ENCODE measurements at regions not wholly inside any gene's neighbourhood (a gene's known extent, or its start where the extent isn't known, plus 50 kb on each side); places are given as distances from the start of the nearest gene placed in this dataset.

DNA sequence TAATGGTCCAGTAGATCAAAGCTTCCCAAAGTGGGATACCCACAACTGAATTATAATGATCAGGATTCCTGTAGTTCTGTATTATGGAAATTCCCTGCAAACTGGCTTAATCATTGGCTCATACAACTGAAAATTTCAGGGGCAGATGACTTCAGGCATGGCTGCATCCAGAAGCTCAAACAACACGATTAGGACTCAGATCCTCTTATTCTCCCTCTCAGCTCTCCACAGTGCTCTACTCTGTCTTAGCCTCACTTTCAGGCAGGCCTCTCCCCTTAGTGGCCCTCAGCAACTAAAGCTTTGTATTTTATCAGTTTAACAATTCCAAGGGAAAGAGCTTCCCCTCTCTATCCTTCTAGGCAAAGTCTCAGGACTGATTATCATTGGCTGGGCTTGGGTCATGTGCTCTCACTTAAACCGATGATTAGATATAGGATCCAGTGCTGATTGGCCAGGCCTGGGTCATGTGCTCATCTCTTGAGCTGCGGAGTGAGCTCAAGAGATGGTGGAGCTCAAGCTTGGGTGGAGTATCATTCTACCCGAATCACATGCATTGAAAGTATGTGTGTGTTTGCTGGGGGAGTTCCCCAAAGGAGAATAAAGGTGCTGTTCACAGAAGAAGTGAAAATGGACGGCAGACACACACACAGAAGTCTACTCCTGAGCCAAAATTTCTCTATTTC is 57.9 kb upstream of the RUNX3 start:
- H3K4me1 ChIP-seq (ENCODE audit: low read length): no peaks in the 10 kb centered on the region
- no peak overlapping the region for H3K4me2 ChIP-seq (ENCODE audit: low read depth, low read length)
- H3K27me3 ChIP-seq (replicated peaks; ENCODE audit: insufficient read depth, low read length): peaks cover 11% of the 10 kb centered on the region; the same call in 1 of the 2 replicates
- DNase-seq: no peak
- no peak overlapping the region for H2AFZ ChIP-seq (ENCODE audit: low read length)
- H3K4me3 ChIP-seq (ENCODE audit: low read length): no peak overlapping the region
- H4K20me1 ChIP-seq (ENCODE audit: insufficient read depth, low read length): no peaks in the 10 kb centered on the region
- no peak overlapping the region for H3K9ac ChIP-seq (ENCODE audit: low read length)
- H3K9me3 ChIP-seq (replicated peaks; ENCODE audit: insufficient read depth, low read length): no peaks in the 10 kb centered on the region
- no peaks in the 10 kb centered on the region for H3F3A ChIP-seq (ENCODE audit: insufficient read depth, low read length)
- H3K9me2 ChIP-seq (replicated peaks; ENCODE audit: insufficient read depth, low read length): no peaks in the 10 kb centered on the region
- TF ChIP-seq, protein P1, sequence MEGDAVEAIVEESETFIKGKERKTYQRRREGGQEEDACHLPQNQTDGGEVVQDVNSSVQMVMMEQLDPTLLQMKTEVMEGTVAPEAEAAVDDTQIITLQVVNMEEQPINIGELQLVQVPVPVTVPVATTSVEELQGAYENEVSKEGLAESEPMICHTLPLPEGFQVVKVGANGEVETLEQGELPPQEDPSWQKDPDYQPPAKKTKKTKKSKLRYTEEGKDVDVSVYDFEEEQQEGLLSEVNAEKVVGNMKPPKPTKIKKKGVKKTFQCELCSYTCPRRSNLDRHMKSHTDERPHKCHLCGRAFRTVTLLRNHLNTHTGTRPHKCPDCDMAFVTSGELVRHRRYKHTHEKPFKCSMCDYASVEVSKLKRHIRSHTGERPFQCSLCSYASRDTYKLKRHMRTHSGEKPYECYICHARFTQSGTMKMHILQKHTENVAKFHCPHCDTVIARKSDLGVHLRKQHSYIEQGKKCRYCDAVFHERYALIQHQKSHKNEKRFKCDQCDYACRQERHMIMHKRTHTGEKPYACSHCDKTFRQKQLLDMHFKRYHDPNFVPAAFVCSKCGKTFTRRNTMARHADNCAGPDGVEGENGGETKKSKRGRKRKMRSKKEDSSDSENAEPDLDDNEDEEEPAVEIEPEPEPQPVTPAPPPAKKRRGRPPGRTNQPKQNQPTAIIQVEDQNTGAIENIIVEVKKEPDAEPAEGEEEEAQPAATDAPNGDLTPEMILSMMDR (IDR thresholded peaks at IDR 0.05; ENCODE audit: low read length): no peak
- TF ChIP-seq EZH2 (optimal IDR thresholded peaks at IDR 0.05; ENCODE audit: low read depth, low read length): no peak
- no peak overlapping the region for H3K27ac ChIP-seq (ENCODE audit: low read length)
- no peaks in the 10 kb centered on the region for H3K79me2 ChIP-seq (ENCODE audit: low read length)
- H3K36me3 ChIP-seq (replicated peaks; ENCODE audit: insufficient read depth, low read length): no peaks in the 10 kb centered on the region

DNA sequence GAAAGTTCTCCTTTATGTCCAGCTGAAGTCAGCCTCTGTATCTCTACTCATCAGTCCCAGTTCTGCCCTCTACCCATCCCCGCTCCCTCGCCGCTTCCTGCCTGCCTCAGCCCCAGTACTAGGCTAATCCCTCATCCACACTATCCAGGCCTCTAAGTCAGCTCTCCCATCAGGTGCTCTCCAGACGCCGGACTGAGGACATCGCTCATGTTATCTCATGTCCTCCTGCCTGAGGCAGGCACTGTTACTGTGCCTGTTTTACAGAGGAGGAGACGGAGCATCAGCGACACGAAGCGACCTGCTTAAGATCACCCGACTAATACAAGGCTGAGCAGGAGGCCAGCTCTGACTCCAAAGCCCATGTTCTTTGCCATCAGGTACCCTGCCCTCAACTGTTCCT is 57.3 kb upstream of the RUNX3 start:
- H3K9me2 ChIP-seq (replicated peaks; ENCODE audit: insufficient read depth, low read length): no peaks in the 10 kb centered on the region
- H3K9ac ChIP-seq (ENCODE audit: low read length): no peak overlapping the region
- H3K4me3 ChIP-seq (ENCODE audit: low read length): no peak overlapping the region
- no peak for TF ChIP-seq EZH2 (optimal IDR thresholded peaks at IDR 0.05; ENCODE audit: low read depth, low read length)
- no peak for TF ChIP-seq EZH2phosphoT487 (IDR thresholded peaks at IDR 0.05; ENCODE audit: low read length)
- TF ChIP-seq, protein P1 (IDR thresholded peaks at IDR 0.05; ENCODE audit: low read length): no peak
- no peaks in the 10 kb centered on the region for H4K20me1 ChIP-seq (ENCODE audit: insufficient read depth, low read length)
- DNase-seq: no peak
- H3K27me3 ChIP-seq (replicated peaks; ENCODE audit: insufficient read depth, low read length): peaks cover 10% of the 10 kb centered on the region; the same call in 1 of the 2 replicates
- no peaks in the 10 kb centered on the region for H3K4me1 ChIP-seq (ENCODE audit: low read length)
- H3K27ac ChIP-seq (ENCODE audit: low read length): no peak overlapping the region
- no peak overlapping the region for H3K4me2 ChIP-seq (ENCODE audit: low read depth, low read length)
- no peak overlapping the region for H2AFZ ChIP-seq (ENCODE audit: low read length)
- no peaks in the 10 kb centered on the region for H3K36me3 ChIP-seq (replicated peaks; ENCODE audit: insufficient read depth, low read length)
- H3K79me2 ChIP-seq (ENCODE audit: low read length): no peaks in the 10 kb centered on the region
- H3F3A ChIP-seq (ENCODE audit: insufficient read depth, low read length): no peaks in the 10 kb centered on the region
- H3K9me3 ChIP-seq (replicated peaks; ENCODE audit: insufficient read depth, low read length): no peaks in the 10 kb centered on the region

DNA sequence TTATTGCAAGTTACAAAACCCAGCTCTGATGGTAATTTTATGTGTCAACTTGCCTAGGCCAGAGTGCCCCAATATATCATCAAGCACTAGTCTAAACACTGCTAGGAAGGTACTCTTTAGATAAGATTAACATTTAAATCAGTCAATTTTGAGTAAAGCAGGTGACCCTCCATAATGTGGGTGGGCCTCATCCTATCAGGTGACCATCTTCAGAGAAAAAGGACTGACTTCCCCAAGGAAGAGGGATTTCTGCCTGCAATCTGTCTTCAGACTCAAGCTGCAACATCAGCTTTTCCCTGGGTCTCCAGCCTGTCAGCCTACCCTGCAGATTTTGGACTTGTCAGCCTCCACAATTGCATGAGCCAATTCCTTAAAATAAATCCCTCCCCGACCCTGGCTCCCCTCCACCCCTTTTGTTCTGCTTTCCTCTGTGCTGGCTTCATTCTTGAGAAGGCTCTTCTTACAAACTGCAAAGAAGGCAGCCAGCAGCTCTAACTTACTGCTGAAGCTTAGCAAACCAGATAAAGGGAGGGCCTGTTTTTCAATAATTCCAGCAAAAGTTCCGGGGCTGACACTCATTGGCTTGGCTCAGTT is 56.4 kb upstream of the RUNX3 start:
- DNase-seq: no peak
- no peaks in the 10 kb centered on the region for H3K4me1 ChIP-seq (ENCODE audit: low read length)
- H3K4me3 ChIP-seq (ENCODE audit: low read length): no peak overlapping the region
- H3K79me2 ChIP-seq (ENCODE audit: low read length): no peaks in the 10 kb centered on the region
- no peaks in the 10 kb centered on the region for H3F3A ChIP-seq (ENCODE audit: insufficient read depth, low read length)
- 0 out of 2 replicates have a peak, but pooled peaks cover under 1% of the 10 kb centered on the region for H3K27me3 ChIP-seq (replicated peaks; ENCODE audit: insufficient read depth, low read length)
- H3K36me3 ChIP-seq (replicated peaks; ENCODE audit: insufficient read depth, low read length): no peaks in the 10 kb centered on the region
- H3K27ac ChIP-seq (ENCODE audit: low read length): no peak overlapping the region
- no peak overlapping the region for H3K9ac ChIP-seq (ENCODE audit: low read length)
- H3K9me2 ChIP-seq (replicated peaks; ENCODE audit: insufficient read depth, low read length): no peaks in the 10 kb centered on the region
- no peaks in the 10 kb centered on the region for H3K9me3 ChIP-seq (replicated peaks; ENCODE audit: insufficient read depth, low read length)
- H3K4me2 ChIP-seq (ENCODE audit: low read depth, low read length): no peak overlapping the region
- TF ChIP-seq, protein P1 (IDR thresholded peaks at IDR 0.05; ENCODE audit: low read length): no peak
- TF ChIP-seq EZH2phosphoT487 (IDR thresholded peaks at IDR 0.05; ENCODE audit: low read length) (no peak), EZH2 (optimal IDR thresholded peaks at IDR 0.05; ENCODE audit: low read depth, low read length) (no peak)
- H4K20me1 ChIP-seq (ENCODE audit: insufficient read depth, low read length): no peaks in the 10 kb centered on the region
- H2AFZ ChIP-seq (ENCODE audit: low read length): no peak overlapping the region

All from MM.1S (cell line).